HG03565 (cell line): ENCODE measurements at regions not wholly inside any gene's neighbourhood (a gene's known extent, or its start where the extent isn't known, plus 50 kb on each side); places are given as distances from the start of the nearest gene placed in this dataset.
"Not testable (repeated sequence)": the region's sequence is repeated elsewhere in the genome, so short reads cannot be mapped to it uniquely, and the experiment has no call there.

Experiments
- ATAC-seq: cut with Tn5 transposase; IDR thresholded peaks from one replicate; pipeline ENCODE4 v1.9.1; 2021; ENCODE audit warnings: mild to moderate bottlenecking, moderate library complexity; ENCODE audit not compliant: unreplicated experiment

DNA sequence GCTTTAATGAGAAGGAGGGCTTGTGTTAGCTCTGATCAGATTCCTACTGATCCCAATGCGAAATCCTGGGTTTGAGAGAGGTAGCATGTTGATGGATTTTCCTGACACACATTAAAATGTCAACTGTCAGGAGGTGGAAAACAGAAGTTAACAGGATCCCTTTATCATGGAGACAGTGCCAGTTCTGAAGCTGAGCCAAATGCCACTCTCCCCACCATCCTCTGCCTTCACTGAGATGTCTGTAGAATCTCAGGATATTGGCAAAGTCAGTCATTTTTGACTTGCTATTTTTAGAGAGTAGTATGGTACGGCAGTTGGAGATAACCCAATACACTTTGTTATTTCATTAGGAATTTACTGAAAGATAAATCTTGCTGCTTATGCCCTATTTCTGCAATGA is 1816.2 kb upstream of the FLRT2 start:
- ATAC-seq, result no peak

- no peak for ATAC-seq
These were observed 1815.8 kb upstream of the FLRT2 start for GRCh38 chr14:83714151-83714550.

- not testable (repeated sequence) for ATAC-seq
These were observed 1810.5 kb upstream of the FLRT2 start for GRCh38 chr14:83719435-83719834.

- ATAC-seq, result no peak
These were observed 1796.3 kb upstream of the FLRT2 start for GRCh38 chr14:83733670-83734069.

DNA sequence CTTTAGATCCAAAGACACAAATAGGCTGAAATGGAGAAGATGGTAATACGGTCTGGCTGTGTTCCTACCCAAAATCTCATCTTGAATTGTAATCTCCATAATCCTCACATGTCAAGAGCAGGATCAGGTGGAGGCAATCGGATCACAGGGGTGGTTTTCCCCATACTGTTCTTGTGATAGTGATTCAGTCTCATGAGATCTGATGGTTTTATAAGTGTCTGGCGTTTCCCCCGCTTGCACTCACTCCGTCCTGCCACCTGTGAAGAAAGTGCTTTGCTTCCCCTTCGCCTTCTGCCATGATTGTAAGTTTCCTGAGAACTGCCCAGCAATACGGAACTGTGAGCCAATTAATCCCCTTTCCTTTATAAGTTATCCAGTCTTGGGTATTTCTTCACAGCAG is 1795.5 kb upstream of the FLRT2 start:
- ATAC-seq, result no peak

- ATAC-seq, result no peak
These were observed 1788.7 kb upstream of the FLRT2 start for GRCh38 chr14:83741269-83741668.

- ATAC-seq, result no peak
These were observed 1785.7 kb upstream of the FLRT2 start for GRCh38 chr14:83744224-83744623.

DNA sequence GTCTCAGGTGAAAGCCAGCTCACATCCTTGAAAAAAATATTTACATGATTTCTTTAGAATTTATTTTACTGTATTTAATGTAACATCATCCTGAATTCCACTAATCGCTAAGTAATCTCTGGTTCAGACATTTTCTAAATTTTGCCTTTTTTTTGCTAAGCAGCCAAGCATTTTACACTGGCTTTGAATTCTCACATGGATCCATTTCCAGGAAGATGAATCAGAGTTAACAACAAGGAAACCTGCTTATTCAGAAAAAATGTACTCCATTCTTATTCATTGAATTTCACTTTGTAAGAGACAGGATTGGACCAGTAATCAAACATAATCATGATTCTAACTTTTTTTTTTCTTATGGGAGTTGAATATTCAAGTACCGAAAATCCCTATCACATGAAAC is 1785.1 kb upstream of the FLRT2 start:
- no peak for ATAC-seq

GRCh38 chr14:83746336-83746735 is 1783.6 kb upstream of the FLRT2 start:
- no peak for ATAC-seq

DNA sequence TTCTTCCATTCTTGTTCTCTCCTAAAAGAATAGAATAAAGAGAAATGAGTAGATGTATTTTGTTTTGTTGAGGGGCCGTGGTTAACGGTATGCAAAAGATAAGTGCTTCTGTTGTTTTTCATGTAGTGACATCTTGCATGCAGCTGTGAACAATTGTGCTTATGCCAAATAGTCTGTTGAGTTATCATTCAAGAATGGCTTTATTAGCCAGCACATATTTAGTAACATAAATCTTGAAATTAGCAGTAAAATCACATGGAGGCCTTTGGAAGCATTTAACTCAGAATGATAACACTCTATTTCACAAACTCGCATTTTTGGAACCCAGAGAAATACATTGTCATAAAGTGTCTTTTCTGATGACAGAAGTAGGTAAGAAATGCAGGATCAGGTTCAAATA is 1772.0 kb upstream of the FLRT2 start:
- no peak for ATAC-seq

- no peak for ATAC-seq
These were observed 1765.0 kb upstream of the FLRT2 start for GRCh38 chr14:83764656-83765599.

DNA sequence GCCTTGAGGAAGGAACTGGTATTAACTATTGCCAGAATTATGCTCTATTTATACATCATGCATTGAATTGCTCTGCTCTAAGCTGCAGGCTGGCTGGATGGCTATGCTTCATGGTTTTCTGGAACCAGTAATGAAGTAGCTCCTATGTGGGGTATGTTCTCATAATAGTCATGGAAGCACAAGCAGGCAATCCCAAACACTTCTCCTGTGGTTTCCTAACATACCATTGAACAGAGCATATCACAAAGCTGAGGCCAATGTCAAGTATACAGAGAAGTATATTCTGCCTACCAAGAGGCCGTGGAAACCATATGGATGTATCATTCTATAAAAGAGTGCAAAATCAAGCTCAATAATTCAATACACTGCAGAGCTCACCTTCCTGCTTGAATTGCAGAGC is 1752.4 kb upstream of the FLRT2 start:
- no peak for ATAC-seq

GRCh38 chr14:83779266-83779665 is 1750.7 kb upstream of the FLRT2 start:
- no peak for ATAC-seq

DNA sequence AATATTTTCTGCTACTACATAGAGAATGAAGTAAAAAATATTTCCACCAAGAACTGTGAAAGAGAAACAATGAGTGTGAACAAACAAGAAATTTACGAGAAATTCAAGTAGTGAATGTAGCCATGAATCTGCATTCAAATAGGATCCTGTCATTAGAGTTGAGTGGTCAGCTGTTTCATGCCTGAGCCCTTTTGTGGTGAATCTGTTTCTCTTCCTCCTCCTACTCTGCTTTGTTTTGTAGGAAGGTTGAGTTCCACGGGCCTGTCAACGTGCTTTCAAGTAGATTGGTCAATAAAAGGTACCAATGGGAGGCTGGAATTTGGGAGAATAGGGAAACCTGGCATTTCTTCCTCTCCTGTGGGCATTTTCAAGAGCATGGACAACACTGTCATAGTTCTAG is 1749.6 kb upstream of the FLRT2 start:
- no peak for ATAC-seq

GRCh38 chr14:83798421-83798820 is 1731.5 kb upstream of the FLRT2 start:
- ATAC-seq, result no peak

DNA sequence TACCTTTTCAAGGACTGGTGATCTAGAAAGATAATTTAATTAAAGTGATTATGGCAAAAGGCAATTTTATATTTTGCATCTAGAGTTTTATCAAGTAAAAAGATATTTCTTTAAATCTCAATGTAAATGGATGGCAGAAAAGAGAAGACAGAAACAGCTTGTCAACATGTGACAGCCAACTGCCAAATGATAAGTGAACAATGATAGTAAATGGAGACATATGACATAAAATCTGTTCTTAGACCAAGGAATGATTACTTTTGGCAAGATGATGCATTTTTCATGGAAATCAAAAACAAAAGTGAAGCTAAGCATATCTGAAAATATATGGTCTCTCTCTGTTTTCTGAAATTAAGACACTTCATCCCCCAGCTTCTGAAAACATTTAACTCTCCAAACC is 1730.7 kb upstream of the FLRT2 start:
- no peak for ATAC-seq

GRCh38 chr14:83814896-83815295 is 1715.0 kb upstream of the FLRT2 start:
- ATAC-seq, result no peak

DNA sequence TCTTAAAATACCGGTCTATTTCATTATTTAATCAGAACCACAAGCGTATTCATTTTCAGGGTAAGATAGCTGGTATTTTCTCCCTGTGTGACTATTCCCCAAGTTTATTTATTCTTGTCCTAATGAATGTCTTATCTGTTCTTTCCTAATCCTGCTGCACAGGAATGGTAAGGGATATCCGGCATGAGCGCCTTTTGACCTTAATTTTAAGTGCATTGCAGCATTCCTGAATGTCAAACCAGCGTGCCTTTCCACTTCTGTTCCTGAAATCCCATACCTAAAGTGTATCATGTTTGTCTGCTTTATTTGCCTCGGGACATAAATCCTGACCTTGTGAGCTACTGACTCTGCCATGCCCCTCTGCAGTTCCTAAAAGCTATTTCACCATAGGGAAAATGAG is 1713.2 kb upstream of the FLRT2 start:
- ATAC-seq, result no peak

GRCh38 chr14:83825843-83826242 is 1704.1 kb upstream of the FLRT2 start:
- ATAC-seq, result no peak

DNA sequence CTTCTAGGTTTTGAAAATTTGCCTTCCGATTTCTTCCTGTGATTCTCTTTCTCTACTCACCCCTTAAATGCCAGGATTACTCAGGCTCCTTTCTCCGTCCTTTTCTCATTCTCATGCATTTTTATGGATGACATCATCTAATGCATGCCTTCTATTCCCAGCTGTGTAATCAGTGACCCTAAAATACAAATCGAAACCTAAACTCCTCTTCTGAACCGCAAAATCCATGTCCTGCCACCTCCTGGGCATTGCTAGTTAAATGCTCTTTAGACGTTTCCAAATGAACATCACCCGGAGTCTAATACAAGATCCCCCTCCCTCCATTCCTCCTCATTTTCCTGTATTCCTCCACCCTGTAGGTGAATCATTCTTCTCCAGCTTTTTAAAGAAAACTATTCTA is 1703.1 kb upstream of the FLRT2 start:
- ATAC-seq, result no peak

DNA sequence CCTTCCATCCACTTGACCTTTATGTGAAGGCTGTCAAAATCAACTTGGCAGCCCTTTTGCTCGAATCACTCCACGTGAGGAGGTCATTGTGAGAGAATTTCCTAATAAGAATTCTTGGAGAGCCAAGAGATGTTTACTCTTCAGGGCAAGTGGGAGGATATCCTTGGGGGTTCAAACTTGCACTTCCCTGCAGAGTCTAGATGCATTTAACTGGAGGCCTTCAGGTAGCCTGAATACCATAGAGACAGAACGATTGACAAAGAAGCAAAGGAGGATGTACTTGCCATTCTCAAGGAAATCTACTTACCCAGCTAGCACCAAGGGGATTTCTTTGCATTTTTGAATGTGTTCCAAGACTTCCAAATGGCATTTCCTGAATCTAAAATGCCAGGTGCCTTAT is 1702.6 kb upstream of the FLRT2 start:
- no peak for ATAC-seq

DNA sequence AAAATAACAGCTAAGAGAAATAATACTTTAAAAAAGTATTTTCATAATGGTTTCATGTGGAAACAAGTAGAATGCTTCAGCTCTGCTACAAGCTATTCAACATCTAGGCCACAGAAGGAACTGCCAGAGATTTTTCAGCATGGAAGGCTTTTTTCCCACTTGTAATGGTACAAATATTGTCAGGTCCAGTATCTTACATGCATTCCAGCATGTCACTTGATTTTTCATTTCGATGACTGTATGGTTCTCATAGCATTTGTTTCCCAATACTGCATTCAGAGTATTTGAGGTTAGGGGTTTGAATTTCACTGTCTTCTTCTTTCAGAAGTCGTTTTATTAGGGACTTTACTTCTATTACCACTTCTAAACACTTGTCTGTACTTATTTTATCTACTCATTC is 1701.5 kb upstream of the FLRT2 start:
- ATAC-seq, result no peak

- ATAC-seq, result no peak
These were observed 1699.6 kb upstream of the FLRT2 start for GRCh38 chr14:83830316-83830715.
